Peyer's patch (tissue), 4 donors: ENCODE measurements at regions not wholly inside any gene's neighbourhood (a gene's known extent, or its start where the extent isn't known, plus 50 kb on each side); places are given as distances from the start of the nearest gene placed in this dataset.

ENCODE experiments used
- POLR2A ChIP-seq, 2 donors: fragments of 450-650 bp; IDR thresholded peaks; one replicate each; pipeline ENCODE4 v1.5.1; 2017; ENCODE audit warnings: antibody characterized with exemption in 2 of 2, mild to moderate bottlenecking in 2 of 2, moderate library complexity in 2 of 2
- TF ChIP-seq, protein P1 (sequence below), 6 experiments: fragments of 450-650 bp in 4 of 6; fragments of 200-600 bp in 2 of 6; sonication (generic) in 1 of 6; IDR thresholded peaks; one replicate each; pipeline ENCODE4 v1.5.1; 2017 to 2019; ENCODE audit warnings: antibody characterized with exemption in 6 of 6, mild to moderate bottlenecking in 3 of 6, moderate library complexity in 1 of 6

GRCh38 chr11:90326647-90327046, 103.8 kb upstream of the CHORDC1 start:
- TF ChIP-seq, protein P1, sequence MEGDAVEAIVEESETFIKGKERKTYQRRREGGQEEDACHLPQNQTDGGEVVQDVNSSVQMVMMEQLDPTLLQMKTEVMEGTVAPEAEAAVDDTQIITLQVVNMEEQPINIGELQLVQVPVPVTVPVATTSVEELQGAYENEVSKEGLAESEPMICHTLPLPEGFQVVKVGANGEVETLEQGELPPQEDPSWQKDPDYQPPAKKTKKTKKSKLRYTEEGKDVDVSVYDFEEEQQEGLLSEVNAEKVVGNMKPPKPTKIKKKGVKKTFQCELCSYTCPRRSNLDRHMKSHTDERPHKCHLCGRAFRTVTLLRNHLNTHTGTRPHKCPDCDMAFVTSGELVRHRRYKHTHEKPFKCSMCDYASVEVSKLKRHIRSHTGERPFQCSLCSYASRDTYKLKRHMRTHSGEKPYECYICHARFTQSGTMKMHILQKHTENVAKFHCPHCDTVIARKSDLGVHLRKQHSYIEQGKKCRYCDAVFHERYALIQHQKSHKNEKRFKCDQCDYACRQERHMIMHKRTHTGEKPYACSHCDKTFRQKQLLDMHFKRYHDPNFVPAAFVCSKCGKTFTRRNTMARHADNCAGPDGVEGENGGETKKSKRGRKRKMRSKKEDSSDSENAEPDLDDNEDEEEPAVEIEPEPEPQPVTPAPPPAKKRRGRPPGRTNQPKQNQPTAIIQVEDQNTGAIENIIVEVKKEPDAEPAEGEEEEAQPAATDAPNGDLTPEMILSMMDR (IDR thresholded peaks at IDR 0.05) = no peak
- TF ChIP-seq POLR2A (IDR thresholded peaks at IDR 0.05) = no peak
